HCT116 (cell line): ENCODE measurements at regions not wholly inside any gene's neighbourhood (a gene's known extent, or its start where the extent isn't known, plus 50 kb on each side); places are given as distances from the start of the nearest gene placed in this dataset.
"Not testable (repeated sequence)": the region's sequence is repeated elsewhere in the genome, so short reads cannot be mapped to it uniquely, and the experiment has no call there.

Experiments used
- CEBPB ChIP-seq: IDR thresholded peaks from 2 replicates; pipeline ENCODE4 v1.6.1; 2012; ENCODE audit warnings: low read depth
- POLR2A ChIP-seq: IDR thresholded peaks from 2 replicates; pipeline ENCODE4 v1.7.0; 2011; ENCODE audit warnings: borderline replicate concordance; ENCODE audit not compliant: insufficient read depth, insufficient read length; ENCODE audit errors: extremely low read depth
- POLR2AphosphoS5 ChIP-seq: IDR thresholded peaks from 2 replicates; pipeline ENCODE4 v1.6.1; 2011; ENCODE audit warnings: mild to moderate bottlenecking, low read depth, low read length, moderate library complexity
- TF ChIP-seq, protein P1 (sequence below), 3 experiments: fragments of 200-600 bp in 1 of 3; sonication (generic) in 1 of 3; IDR thresholded peaks in 2 of 3; conservative IDR thresholded peaks in 1 of 3; 2 replicates each; pipeline ENCODE4 v1.5.1; 2012 to 2017; ENCODE audit warnings: low read depth in 2 of 3, low read length in 2 of 3, antibody characterized with exemption in 1 of 3, borderline replicate concordance in 1 of 3, control low read depth in 1 of 3, mild to moderate bottlenecking in 1 of 3, mixed read lengths in 1 of 3, mixed run types in 1 of 3, moderate library complexity in 1 of 3; ENCODE audit not compliant: insufficient read depth in 1 of 3

DNA sequence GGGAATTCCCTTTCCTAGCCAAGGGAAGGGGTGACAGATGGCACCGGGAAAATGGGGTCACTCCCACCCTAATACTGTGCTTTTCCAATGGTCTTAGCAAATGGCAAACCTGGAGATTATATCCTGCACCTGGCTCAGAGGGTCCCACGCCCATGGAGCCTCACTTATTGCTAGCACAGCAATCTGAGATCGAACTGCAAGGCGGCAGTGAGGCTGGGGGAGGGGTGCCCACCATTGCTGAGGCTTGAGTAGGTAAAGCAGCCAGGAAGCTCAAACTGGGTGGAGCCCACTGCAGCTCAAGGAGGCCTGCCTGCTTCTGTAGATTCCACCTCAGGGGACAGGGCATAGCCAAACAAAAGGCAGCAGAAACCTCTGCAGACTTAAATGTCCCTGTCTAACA lies 438.9 kb downstream of the TMEM182 start:
- TF ChIP-seq POLR2A, CEBPB, POLR2AphosphoS5: not testable (repeated sequence)
- TF ChIP-seq, protein P1, sequence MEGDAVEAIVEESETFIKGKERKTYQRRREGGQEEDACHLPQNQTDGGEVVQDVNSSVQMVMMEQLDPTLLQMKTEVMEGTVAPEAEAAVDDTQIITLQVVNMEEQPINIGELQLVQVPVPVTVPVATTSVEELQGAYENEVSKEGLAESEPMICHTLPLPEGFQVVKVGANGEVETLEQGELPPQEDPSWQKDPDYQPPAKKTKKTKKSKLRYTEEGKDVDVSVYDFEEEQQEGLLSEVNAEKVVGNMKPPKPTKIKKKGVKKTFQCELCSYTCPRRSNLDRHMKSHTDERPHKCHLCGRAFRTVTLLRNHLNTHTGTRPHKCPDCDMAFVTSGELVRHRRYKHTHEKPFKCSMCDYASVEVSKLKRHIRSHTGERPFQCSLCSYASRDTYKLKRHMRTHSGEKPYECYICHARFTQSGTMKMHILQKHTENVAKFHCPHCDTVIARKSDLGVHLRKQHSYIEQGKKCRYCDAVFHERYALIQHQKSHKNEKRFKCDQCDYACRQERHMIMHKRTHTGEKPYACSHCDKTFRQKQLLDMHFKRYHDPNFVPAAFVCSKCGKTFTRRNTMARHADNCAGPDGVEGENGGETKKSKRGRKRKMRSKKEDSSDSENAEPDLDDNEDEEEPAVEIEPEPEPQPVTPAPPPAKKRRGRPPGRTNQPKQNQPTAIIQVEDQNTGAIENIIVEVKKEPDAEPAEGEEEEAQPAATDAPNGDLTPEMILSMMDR (IDR thresholded peaks at IDR 0.05 in 2 of 3, conservative IDR thresholded peaks at IDR 0.05 in 1 of 3; ENCODE audit: borderline replicate concordance in 1 of 3, insufficient read depth in 1 of 3, low read depth in 2 of 3, low read length in 2 of 3): not testable (repeated sequence)
